A549 (cell line): ENCODE measurements at regions not wholly inside any gene's neighbourhood (a gene's known extent, or its start where the extent isn't known, plus 50 kb on each side); places are given as distances from the start of the nearest gene placed in this dataset.

Experiments used
- ATAC-seq, 2 experiments: fragments of 200-7000 bp in 1 of 2; fragments of >200 bp in 1 of 2; cut with Nextera tagmentation in 1 of 2; cut with Tn5 transposase in 1 of 2; 3 replicates each; pipeline versions ENCODE4 v1.8.0 to v1.9.1; 2018 to 2020; ENCODE audit warnings: mild to moderate bottlenecking in 1 of 2, moderate library complexity in 1 of 2
- CTCF ChIA-PET: fragments of 300-600 bp; sonication (Branson Sonifier 250); formaldehyde crosslinking; extraction: SDS; loops from one replicate; lab custom pipeline; 2021; ENCODE audit warnings: antibody characterized with exemption, inconsistent platforms; lab: Yijun Ruan, JAX
- POLR2A ChIA-PET: fragments of 350-600 bp; formaldehyde crosslinking; extraction: SDS; loops from one replicate; lab custom pipeline; 2021; ENCODE audit warnings: antibody characterized with exemption, inconsistent platforms; lab: Yijun Ruan, JAX
- DNase-seq, 2 experiments: peaks; one replicate each; pipeline versions ENCODE4 v3.0.0 to v3.0.0-alpha.2; 2011 to 2016; ENCODE audit warnings: low read depth in 1 of 2, low spot score in 1 of 2
- FAIRE-seq: peaks from 2 replicates; lab custom pipeline; 2011; peaks lifted over from hg19 to GRCh38; lab: Jason Lieb, UNC
- H3K27ac ChIP-seq, 2 experiments: fragments of >200 bp; sonication (Bioruptor Twin); formaldehyde crosslinking; 3 replicates each; pipeline ENCODE4 v1.5.1; 2016 to 2017
- H3K4me1 ChIP-seq: fragments of >200 bp; sonication (Bioruptor Twin); formaldehyde crosslinking; 3 replicates; pipeline ENCODE4 v1.6.1; 2016
- H3K4me2 ChIP-seq: fragments of >200 bp; sonication (Bioruptor Twin); formaldehyde crosslinking; 3 replicates; pipeline ENCODE4 v1.6.1; 2016
- H3K4me3 ChIP-seq: fragments of >200 bp; sonication (Bioruptor Twin); formaldehyde crosslinking; 3 replicates; pipeline ENCODE4 v1.5.1; 2016
- H3K9me3 ChIP-seq: fragments of >200 bp; sonication (Bioruptor Twin); formaldehyde crosslinking; 3 replicates; pipeline ENCODE4 v1.6.1; 2016
- ATOH8 ChIP-seq: fragments of 250-450 bp; sonication (Bioruptor Pico); IDR thresholded peaks from 2 replicates; pipeline ENCODE4 v1.5.0; 2020; ENCODE audit warnings: low read depth, mild to moderate bottlenecking, moderate library complexity
- CBX8 ChIP-seq: fragments of 200-600 bp; sonication (generic); IDR thresholded peaks from 2 replicates; pipeline ENCODE4 v1.6.1; 2016
- CEBPB ChIP-seq, 2 experiments: fragments of >200 bp in 1 of 2; sonication (Bioruptor Twin) in 1 of 2; formaldehyde crosslinking in 1 of 2; IDR thresholded peaks; 2 replicates each; pipeline ENCODE4 v1.6.1; 2012 to 2016
- CHD2 ChIP-seq: fragments of 150-350 bp; IDR thresholded peaks from 2 replicates; pipeline ENCODE4 v1.6.1; 2014; ENCODE audit warnings: low read length; ENCODE audit not compliant: partially characterized antibody
- CHD4 ChIP-seq: fragments of 200-600 bp; sonication (generic); IDR thresholded peaks from 2 replicates; pipeline ENCODE4 v1.6.1; 2016; ENCODE audit warnings: antibody characterized with exemption, mild to moderate bottlenecking, borderline replicate concordance
- EHF ChIP-seq: fragments of 250-450 bp; sonication (Bioruptor Pico); IDR thresholded peaks from 2 replicates; pipeline ENCODE4 v1.5.0; 2020; ENCODE audit warnings: mild to moderate bottlenecking
- EHMT2 ChIP-seq: fragments of 200-600 bp; sonication (generic); IDR thresholded peaks from 2 replicates; pipeline ENCODE4 v1.6.1; 2016; ENCODE audit warnings: antibody characterized with exemption, low read depth, mild to moderate bottlenecking, moderate library complexity
- FOSL2 ChIP-seq, 2 experiments: fragments of 450-650 bp in 1 of 2; fragments of >200 bp in 1 of 2; sonication (Bioruptor Twin) in 1 of 2; formaldehyde crosslinking; IDR thresholded peaks; 2 replicates each; pipeline versions ENCODE4 v1.5.0 to v1.6.1; 2016 to 2020; ENCODE audit warnings: mild to moderate bottlenecking in 1 of 2, moderate library complexity in 1 of 2
- FOXS1 ChIP-seq: fragments of 250-450 bp; sonication (Bioruptor Pico); IDR thresholded peaks from 2 replicates; pipeline ENCODE4 v1.5.0; 2020; ENCODE audit warnings: mild to moderate bottlenecking, moderate library complexity
- HDAC2 ChIP-seq: fragments of 200-600 bp; sonication (generic); IDR thresholded peaks from 2 replicates; pipeline ENCODE4 v1.6.1; 2016
- HES2 ChIP-seq: fragments of >200 bp; sonication (Bioruptor Twin); formaldehyde crosslinking; IDR thresholded peaks from 2 replicates; pipeline ENCODE4 v1.6.1; 2016
- HMGXB4 ChIP-seq: fragments of 250-450 bp; sonication (Bioruptor Pico); IDR thresholded peaks from 2 replicates; pipeline ENCODE4 v1.5.0; 2021; ENCODE audit warnings: mild to moderate bottlenecking, moderate library complexity, borderline replicate concordance
- HOXA7 ChIP-seq: fragments of 250-450 bp; sonication (Bioruptor Pico); IDR thresholded peaks from 2 replicates; pipeline ENCODE4 v1.5.0; 2020; ENCODE audit warnings: mild to moderate bottlenecking, moderate library complexity
- MAX ChIP-seq: IDR thresholded peaks from 2 replicates; pipeline ENCODE4 v1.6.1; 2012
- NFE2L2 ChIP-seq: fragments of 150-350 bp; conservative IDR thresholded peaks from 2 replicates; pipeline ENCODE4 v1.6.1; 2014; ENCODE audit warnings: low read length
- NPAS2 ChIP-seq: fragments of 250-450 bp; sonication (Bioruptor Pico); IDR thresholded peaks from 2 replicates; pipeline ENCODE4 v1.8.0; 2022; ENCODE audit warnings: mild to moderate bottlenecking, moderate library complexity, borderline replicate concordance
- RAD21 ChIP-seq, 2 experiments: fragments of >200 bp in 1 of 2; sonication (Bioruptor Twin) in 1 of 2; formaldehyde crosslinking in 1 of 2; IDR thresholded peaks in 1 of 2; conservative IDR thresholded peaks in 1 of 2; 2 replicates in 1 of 2; 3 replicates in 1 of 2; pipeline ENCODE4 v1.6.1; 2012 to 2018; ENCODE audit warnings: inconsistent platforms in 1 of 2
- RNF2 ChIP-seq: fragments of 200-600 bp; sonication (generic); IDR thresholded peaks from 2 replicates; pipeline ENCODE4 v1.6.1; 2016; ENCODE audit warnings: low read depth, mild to moderate bottlenecking, antibody characterized with exemption, moderate library complexity, borderline replicate concordance
- TFCP2L1 ChIP-seq: fragments of 250-450 bp; sonication (Bioruptor Pico); IDR thresholded peaks from 2 replicates; pipeline ENCODE4 v1.5.0; 2021; ENCODE audit warnings: mild to moderate bottlenecking
- ZFP36 ChIP-seq: fragments of 450-650 bp; IDR thresholded peaks from 2 replicates; pipeline ENCODE4 v1.6.1; 2014; ENCODE audit warnings: borderline replicate concordance; ENCODE audit not compliant: partially characterized antibody
- ZNF302 ChIP-seq: fragments of 250-450 bp; sonication (Bioruptor Pico); IDR thresholded peaks from 2 replicates; pipeline ENCODE4 v1.9.0; 2021; ENCODE audit warnings: inconsistent platforms, mild to moderate bottlenecking, moderate library complexity
- ZSCAN20 ChIP-seq: fragments of 250-450 bp; sonication (Bioruptor Pico); IDR thresholded peaks from 2 replicates; pipeline ENCODE4 v1.8.0; 2022; ENCODE audit warnings: mild to moderate bottlenecking, moderate library complexity
- WGBS: methylation state at CpG from one replicate; pipeline ENCODE4 v1.1.6; 2017; ENCODE audit errors: missing lambda C conversion rate; 5-methylcytosine and 5-hydroxymethylcytosine counted together
- TF ChIP-seq, protein P1 (sequence below): IDR thresholded peaks from 2 replicates; pipeline ENCODE4 v1.6.1; 2012
- TF ChIP-seq, protein P2 (sequence below): fragments of >200 bp; sonication (Bioruptor Twin); formaldehyde crosslinking; IDR thresholded peaks from 3 replicates; pipeline ENCODE4 v1.5.1; 2016

- TF ChIP-seq ZFP36, result no peak
Observed at GRCh38 chr1:104440011-104440410, 690.3 kb downstream of the AMY1C start (continued).

- no peaks in the 10 kb centered on the region for H3K4me1 ChIP-seq
- H3K27ac ChIP-seq, result no peak overlapping the region
- no peak for DNase-seq
- no peak overlapping the region for H3K4me3 ChIP-seq
- no peak overlapping the region for H3K4me2 ChIP-seq
- no peak for FAIRE-seq
- no peak for ATAC-seq
- ChIA-PET CTCF (no interaction called here), POLR2A (no interaction called here)
- WGBS, result 7% methylated on average over 1 of the region's 1 CpG
- TF ChIP-seq MAX (no peak), NFE2L2 (no peak), CEBPB (IDR thresholded peaks at IDR 0.05) (no peak), CHD4 (no peak), FOSL2 (IDR thresholded peaks at IDR 0.05) (no peak), FOSL2 (CRISPR knock-in tag; IDR thresholded peaks at IDR 0.05) (no peak), EHMT2 (no peak), ATOH8 (no peak), TFCP2L1 (CRISPR knock-in tag) (no peak), ZSCAN20 (no peak), HOXA7 (CRISPR knock-in tag) (no peak)
- no peaks in the 10 kb centered on the region for H3K9me3 ChIP-seq
Observed at GRCh38 chr1:104456724-104457123, 707.0 kb downstream of the AMY1C start.

GRCh38 chr1:104459886-104460285, 710.2 kb downstream of the AMY1C start:
- Histone ChIP-seq H3K27ac (no peak overlapping the region), H3K4me3 (no peak overlapping the region), H3K4me1 (no peaks in the 10 kb centered on the region), H3K9me3 (no peaks in the 10 kb centered on the region), H3K4me2 (no peak overlapping the region)
- no peak for FAIRE-seq
- ChIA-PET POLR2A (no interaction called here), CTCF (no interaction called here)
- WGBS, result 16% methylated on average over 2 of the region's 2 CpGs
- no peak for ATAC-seq
- DNase-seq, result no peak
- TF ChIP-seq RAD21 (conservative IDR thresholded peaks at IDR 0.05 in 1 of 2, IDR thresholded peaks at IDR 0.05 in 1 of 2), result no peak
- TF ChIP-seq NPAS2, result no peak
- no peak for TF ChIP-seq HES2
- TF ChIP-seq FOXS1 (CRISPR knock-in tag), result no peak
- no peak for TF ChIP-seq HDAC2
- no peak for TF ChIP-seq HMGXB4
- TF ChIP-seq CBX8, result no peak
- TF ChIP-seq RNF2, result no peak
- no peak for TF ChIP-seq NFE2L2
- TF ChIP-seq CHD2, result no peak
- TF ChIP-seq, protein P1, sequence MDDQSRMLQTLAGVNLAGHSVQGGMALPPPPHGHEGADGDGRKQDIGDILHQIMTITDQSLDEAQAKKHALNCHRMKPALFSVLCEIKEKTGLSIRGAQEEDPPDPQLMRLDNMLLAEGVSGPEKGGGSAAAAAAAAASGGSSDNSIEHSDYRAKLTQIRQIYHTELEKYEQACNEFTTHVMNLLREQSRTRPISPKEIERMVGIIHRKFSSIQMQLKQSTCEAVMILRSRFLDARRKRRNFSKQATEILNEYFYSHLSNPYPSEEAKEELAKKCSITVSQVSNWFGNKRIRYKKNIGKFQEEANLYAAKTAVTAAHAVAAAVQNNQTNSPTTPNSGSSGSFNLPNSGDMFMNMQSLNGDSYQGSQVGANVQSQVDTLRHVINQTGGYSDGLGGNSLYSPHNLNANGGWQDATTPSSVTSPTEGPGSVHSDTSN, result no peak
- TF ChIP-seq ZNF302, result no peak
- TF ChIP-seq EHF (CRISPR knock-in tag), result no peak
- TF ChIP-seq, protein P2, sequence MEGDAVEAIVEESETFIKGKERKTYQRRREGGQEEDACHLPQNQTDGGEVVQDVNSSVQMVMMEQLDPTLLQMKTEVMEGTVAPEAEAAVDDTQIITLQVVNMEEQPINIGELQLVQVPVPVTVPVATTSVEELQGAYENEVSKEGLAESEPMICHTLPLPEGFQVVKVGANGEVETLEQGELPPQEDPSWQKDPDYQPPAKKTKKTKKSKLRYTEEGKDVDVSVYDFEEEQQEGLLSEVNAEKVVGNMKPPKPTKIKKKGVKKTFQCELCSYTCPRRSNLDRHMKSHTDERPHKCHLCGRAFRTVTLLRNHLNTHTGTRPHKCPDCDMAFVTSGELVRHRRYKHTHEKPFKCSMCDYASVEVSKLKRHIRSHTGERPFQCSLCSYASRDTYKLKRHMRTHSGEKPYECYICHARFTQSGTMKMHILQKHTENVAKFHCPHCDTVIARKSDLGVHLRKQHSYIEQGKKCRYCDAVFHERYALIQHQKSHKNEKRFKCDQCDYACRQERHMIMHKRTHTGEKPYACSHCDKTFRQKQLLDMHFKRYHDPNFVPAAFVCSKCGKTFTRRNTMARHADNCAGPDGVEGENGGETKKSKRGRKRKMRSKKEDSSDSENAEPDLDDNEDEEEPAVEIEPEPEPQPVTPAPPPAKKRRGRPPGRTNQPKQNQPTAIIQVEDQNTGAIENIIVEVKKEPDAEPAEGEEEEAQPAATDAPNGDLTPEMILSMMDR, result no peak
